Fibroblast of lung (primary cell): ENCODE measurements at regions not wholly inside any gene's neighbourhood (a gene's known extent, or its start where the extent isn't known, plus 50 kb on each side); places are given as distances from the start of the nearest gene placed in this dataset.

Experiments used
- DNase-seq, 2 donors: peaks; one replicate each; pipeline versions ENCODE4 v3.0.0 to v3.0.0-alpha.2; 2010; ENCODE audit warnings: low read depth in 2 of 2
- H2AFZ ChIP-seq: 2 replicates; pipeline ENCODE4 v1.5.1; 2012; ENCODE audit warnings: low read length, control low read depth, inconsistent platforms
- H3K27ac ChIP-seq: 2 replicates; pipeline ENCODE4 v1.5.1; 2011; ENCODE audit warnings: low read length, control low read depth; ENCODE audit not compliant: insufficient read depth
- H3K27me3 ChIP-seq: 2 replicates; pipeline ENCODE4 v1.5.1; 2011; ENCODE audit warnings: mild to moderate bottlenecking, low read length; ENCODE audit not compliant: control insufficient read depth, insufficient read depth
- H3K36me3 ChIP-seq: 2 replicates; pipeline ENCODE4 v1.5.1; 2011; ENCODE audit warnings: low read length; ENCODE audit not compliant: control insufficient read depth, insufficient read depth
- H3K4me1 ChIP-seq: 2 replicates; pipeline ENCODE4 v1.5.1; 2011; ENCODE audit warnings: low read length; ENCODE audit not compliant: control insufficient read depth, insufficient read depth; ENCODE audit errors: extremely low read depth
- H3K4me2 ChIP-seq: 2 replicates; pipeline ENCODE4 v1.5.1; 2011; ENCODE audit warnings: low read length, control low read depth; ENCODE audit not compliant: insufficient read depth; ENCODE audit errors: extremely low read depth
- H3K4me3 ChIP-seq, 4 experiments: fragments of 200-600 bp in 1 of 4; sonication (generic) in 1 of 4; replicated peaks in 1 of 4; 2 replicates each; pipeline ENCODE4 v1.5.1; 2011 to 2016; ENCODE audit warnings: low read length in 4 of 4, low read depth in 3 of 4, mild to moderate bottlenecking in 3 of 4, control low read depth in 2 of 4, inconsistent platforms in 1 of 4, mixed read lengths in 1 of 4; ENCODE audit not compliant: insufficient read depth in 1 of 4; ENCODE audit errors: control extremely low read depth in 1 of 4
- H3K79me2 ChIP-seq: 2 replicates; pipeline ENCODE4 v1.5.1; 2012; ENCODE audit warnings: mild to moderate bottlenecking, low read length, inconsistent platforms; ENCODE audit not compliant: control insufficient read depth, insufficient read depth
- H3K9ac ChIP-seq: 2 replicates; pipeline ENCODE4 v1.5.1; 2011; ENCODE audit warnings: mild to moderate bottlenecking, low read length, control low read depth; ENCODE audit not compliant: insufficient read depth
- H3K9me3 ChIP-seq: 2 replicates; pipeline ENCODE4 v1.5.1; 2012; ENCODE audit warnings: low read depth, low read length; ENCODE audit not compliant: control insufficient read depth, insufficient read depth
- H4K20me1 ChIP-seq: 2 replicates; pipeline ENCODE4 v1.5.1; 2011; ENCODE audit warnings: low read length; ENCODE audit not compliant: control insufficient read depth, insufficient read depth; ENCODE audit errors: extremely low read depth
- CTCF ChIP-seq, 2 donors: IDR thresholded peaks in 1 of 2; conservative IDR thresholded peaks in 1 of 2; 1 replicate in 1 of 2; 2 replicates in 1 of 2; pipeline ENCODE4 v1.5.1; 2011 to 2012; ENCODE audit warnings: low read length in 2 of 2, control low read depth in 1 of 2, inconsistent platforms in 1 of 2, low read depth in 1 of 2, mild to moderate bottlenecking in 1 of 2
- EZH2 ChIP-seq: IDR thresholded peaks from 2 replicates; pipeline ENCODE4 v1.5.1; 2012; ENCODE audit warnings: low read length, control low read depth, mild to moderate bottlenecking; ENCODE audit errors: missing control alignments

- TF ChIP-seq EZH2: no peak
- TF ChIP-seq CTCF (conservative IDR thresholded peaks at IDR 0.05 in 1 of 2, IDR thresholded peaks at IDR 0.05 in 1 of 2; ENCODE audit: low read depth in 1 of 2, low read length in 2 of 2): no peak
- no peaks in the 10 kb centered on the region for H3K79me2 ChIP-seq
- H3K4me2 ChIP-seq: no peak overlapping the region
- H3K4me3 ChIP-seq: no peak overlapping the region
- H3K4me1 ChIP-seq: no peaks in the 10 kb centered on the region
- no peaks in the 10 kb centered on the region for H3K36me3 ChIP-seq
- H3K9me3 ChIP-seq: no peaks in the 10 kb centered on the region
- no peak for DNase-seq
- no peaks in the 10 kb centered on the region for H4K20me1 ChIP-seq
- no peak overlapping the region for H3K9ac ChIP-seq
- no peak overlapping the region for H3K27ac ChIP-seq
- no peaks in the 10 kb centered on the region for H3K27me3 ChIP-seq
- no peak overlapping the region for H2AFZ ChIP-seq
Observed at GRCh38 chr5:152592416-152592815, 187.3 kb upstream of the NMUR2 start.

- Histone ChIP-seq H3K27me3 (no peaks in the 10 kb centered on the region), H3K9me3 (no peaks in the 10 kb centered on the region), H3K36me3 (no peaks in the 10 kb centered on the region), H3K4me1 (no peaks in the 10 kb centered on the region), H2AFZ (no peak overlapping the region), H3K79me2 (no peaks in the 10 kb centered on the region), H4K20me1 (no peaks in the 10 kb centered on the region), H3K4me2 (no peak overlapping the region), H3K4me3 (no peak overlapping the region), H3K9ac (no peak overlapping the region), H3K27ac (no peak overlapping the region)
- no peak for DNase-seq
- TF ChIP-seq EZH2 (no peak), CTCF (conservative IDR thresholded peaks at IDR 0.05 in 1 of 2, IDR thresholded peaks at IDR 0.05 in 1 of 2; ENCODE audit: low read depth in 1 of 2, low read length in 2 of 2) (no peak)
Observed at GRCh38 chr5:152593388-152593787, 188.3 kb upstream of the NMUR2 start.

- Histone ChIP-seq H3K79me2 (no peaks in the 10 kb centered on the region), H4K20me1 (no peaks in the 10 kb centered on the region), H3K4me3 (no peak overlapping the region), H3K4me2 (no peak overlapping the region), H3K36me3 (no peaks in the 10 kb centered on the region), H3K27ac (no peak overlapping the region), H3K9me3 (no peaks in the 10 kb centered on the region), H3K27me3 (no peaks in the 10 kb centered on the region), H2AFZ (no peak overlapping the region), H3K4me1 (no peaks in the 10 kb centered on the region), H3K9ac (no peak overlapping the region)
- no peak for DNase-seq
- TF ChIP-seq CTCF (conservative IDR thresholded peaks at IDR 0.05 in 1 of 2, IDR thresholded peaks at IDR 0.05 in 1 of 2; ENCODE audit: low read depth in 1 of 2, low read length in 2 of 2) (no peak), EZH2 (no peak)
Observed at GRCh38 chr5:152595405-152595804, 190.3 kb upstream of the NMUR2 start.
